ENCODE measurements at regions not wholly inside any gene's neighbourhood (a gene's known extent, or its start where the extent isn't known, plus 50 kb on each side); places are given as distances from the start of the nearest gene placed in this dataset.

DNA sequence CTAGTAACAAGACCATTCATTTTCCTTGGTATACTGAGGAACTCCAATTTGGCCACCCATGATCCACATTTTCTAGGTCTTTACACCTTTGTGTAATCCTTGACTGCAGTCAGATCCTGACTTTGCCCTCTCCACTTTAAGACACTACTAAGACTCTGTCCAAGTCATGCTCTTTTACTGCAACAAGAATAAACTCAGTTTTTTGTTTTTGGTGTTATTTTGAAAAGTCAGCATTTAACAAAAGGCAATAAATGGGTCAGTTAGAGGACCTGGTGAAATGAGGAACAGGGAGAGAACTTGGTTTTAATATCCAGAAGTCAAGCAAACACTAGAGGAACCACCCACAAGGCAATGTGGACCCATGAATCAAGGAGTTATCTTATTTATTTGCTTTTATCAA, 252.2 kb upstream of the RBBP8 start:
- TF ChIP-seq, protein P1, sequence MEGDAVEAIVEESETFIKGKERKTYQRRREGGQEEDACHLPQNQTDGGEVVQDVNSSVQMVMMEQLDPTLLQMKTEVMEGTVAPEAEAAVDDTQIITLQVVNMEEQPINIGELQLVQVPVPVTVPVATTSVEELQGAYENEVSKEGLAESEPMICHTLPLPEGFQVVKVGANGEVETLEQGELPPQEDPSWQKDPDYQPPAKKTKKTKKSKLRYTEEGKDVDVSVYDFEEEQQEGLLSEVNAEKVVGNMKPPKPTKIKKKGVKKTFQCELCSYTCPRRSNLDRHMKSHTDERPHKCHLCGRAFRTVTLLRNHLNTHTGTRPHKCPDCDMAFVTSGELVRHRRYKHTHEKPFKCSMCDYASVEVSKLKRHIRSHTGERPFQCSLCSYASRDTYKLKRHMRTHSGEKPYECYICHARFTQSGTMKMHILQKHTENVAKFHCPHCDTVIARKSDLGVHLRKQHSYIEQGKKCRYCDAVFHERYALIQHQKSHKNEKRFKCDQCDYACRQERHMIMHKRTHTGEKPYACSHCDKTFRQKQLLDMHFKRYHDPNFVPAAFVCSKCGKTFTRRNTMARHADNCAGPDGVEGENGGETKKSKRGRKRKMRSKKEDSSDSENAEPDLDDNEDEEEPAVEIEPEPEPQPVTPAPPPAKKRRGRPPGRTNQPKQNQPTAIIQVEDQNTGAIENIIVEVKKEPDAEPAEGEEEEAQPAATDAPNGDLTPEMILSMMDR (IDR thresholded peaks at IDR 0.05; ENCODE audit: low read length) = no peak
- TF ChIP-seq EZH2 (IDR thresholded peaks at IDR 0.05; ENCODE audit: borderline replicate concordance, low read length) = no peak
